B cell (primary cell): ENCODE measurements at regions not wholly inside any gene's neighbourhood (a gene's known extent, or its start where the extent isn't known, plus 50 kb on each side); places are given as distances from the start of the nearest gene placed in this dataset.

Experiments
- ATAC-seq: fragments of 200-7000 bp; cut with Tn5 transposase; one replicate; pipeline ENCODE4 v1.10.0; 2021; ENCODE audit warnings: low read depth, mild to moderate bottlenecking, moderate number of reproducible peaks, moderate library complexity
- CTCF ChIA-PET: fragments of 350-600 bp; sonication (Branson Sonifier 250); formaldehyde crosslinking; loops from one replicate; lab custom pipeline; 2021; ENCODE audit warnings: antibody characterized with exemption, inconsistent platforms; lab: Charles Lee
- POLR2A ChIA-PET: fragments of 350-600 bp; sonication (Branson Sonifier 250); formaldehyde crosslinking; loops from one replicate; lab custom pipeline; 2021; ENCODE audit warnings: antibody characterized with exemption; lab: Charles Lee
- DNase-seq: peaks from one replicate; pipeline ENCODE4 v3.0.0; 2013
- H2AFZ ChIP-seq: 2 replicates; pipeline ENCODE4 v1.6.1; 2012; ENCODE audit warnings: mild to moderate bottlenecking, low read depth, low read length; ENCODE audit not compliant: insufficient read depth, poor library complexity, severe bottlenecking
- H3K27ac ChIP-seq, 2 donors: 1 replicate in 1 of 2; 2 replicates in 1 of 2; pipeline ENCODE4 v1.5.1; 2012 to 2013; ENCODE audit warnings: low read length in 2 of 2, mild to moderate bottlenecking in 2 of 2, moderate library complexity in 1 of 2
- H3K27me3 ChIP-seq, 4 experiments: fragments of 200-600 bp in 1 of 4; sonication (generic) in 1 of 4; replicated peaks in 1 of 4; 1 replicate in 2 of 4; 2 replicates in 2 of 4; pipeline versions ENCODE4 v1.6.1 to v1.7.0; 2013 to 2016; ENCODE audit warnings: low read length in 3 of 4, mild to moderate bottlenecking in 2 of 4, mixed read lengths in 1 of 4, moderate library complexity in 1 of 4; ENCODE audit not compliant: insufficient read depth in 4 of 4, control insufficient read depth in 3 of 4; ENCODE audit errors: control extremely low read depth in 1 of 4
- H3K36me3 ChIP-seq, 2 experiments: replicated peaks in 1 of 2; 1 replicate in 1 of 2; 2 replicates in 1 of 2; pipeline versions ENCODE4 v1.6.1 to v1.7.1; 2013; ENCODE audit warnings: low read length in 1 of 2; ENCODE audit not compliant: insufficient read depth in 2 of 2, control insufficient read depth in 1 of 2; ENCODE audit errors: control extremely low read depth in 1 of 2, extremely low read depth in 1 of 2
- H3K4me1 ChIP-seq, 2 donors: fragments of 200-600 bp in 1 of 2; sonication (generic) in 1 of 2; 1 replicate in 1 of 2; 2 replicates in 1 of 2; pipeline versions ENCODE4 v1.5.1 to v1.6.1; 2013 to 2017; ENCODE audit warnings: low read length in 2 of 2; ENCODE audit not compliant: control insufficient read depth in 2 of 2, insufficient read depth in 2 of 2
- H3K4me2 ChIP-seq: replicated peaks from 2 replicates; pipeline ENCODE3; 2012; ENCODE audit warnings: mild to moderate bottlenecking, low read depth, low read length; ENCODE audit not compliant: poor library complexity, severe bottlenecking
- H3K4me3 ChIP-seq, 5 experiments: fragments of 200-600 bp in 1 of 5; sonication (generic) in 1 of 5; 1 replicate in 3 of 5; 2 replicates in 2 of 5; pipeline versions ENCODE4 v1.5.1 to v1.7.0; 2011 to 2016; ENCODE audit warnings: low read length in 4 of 5, mild to moderate bottlenecking in 4 of 5, low read depth in 2 of 5, control low read depth in 1 of 5, moderate library complexity in 1 of 5; ENCODE audit not compliant: insufficient read depth in 1 of 5; ENCODE audit errors: control extremely low read depth in 1 of 5, extremely low read depth in 1 of 5
- H3K79me2 ChIP-seq: fragments of 200-600 bp; sonication (generic); one replicate; pipeline ENCODE4 v1.6.0; 2016; ENCODE audit warnings: low read length; ENCODE audit not compliant: control insufficient read depth, insufficient read depth
- H3K9ac ChIP-seq: fragments of 200-600 bp; sonication (generic); 2 replicates; pipeline ENCODE4 v1.6.1; 2017; ENCODE audit warnings: mild to moderate bottlenecking, low read length, moderate library complexity
- H3K9me3 ChIP-seq, 3 donors: one replicate each; pipeline versions ENCODE4 v1.6.1 to v1.7.1; 2013; ENCODE audit warnings: low read length in 2 of 3; ENCODE audit not compliant: control insufficient read depth in 2 of 3, insufficient read depth in 1 of 3; ENCODE audit errors: control extremely low read depth in 1 of 3
- H4K20me1 ChIP-seq: 2 replicates; pipeline ENCODE4 v1.6.0; 2012; ENCODE audit warnings: mild to moderate bottlenecking, low read length; ENCODE audit not compliant: insufficient read depth, control insufficient read depth, poor library complexity, severe bottlenecking
- H3K27ac Mint-ChIP-seq: one replicate; pipeline ENCODE4 v1.8.0; 2021; ENCODE audit warnings: mixed read lengths
- H3K27me3 Mint-ChIP-seq: one replicate; pipeline ENCODE4 v1.8.0; 2021; ENCODE audit warnings: mixed read lengths
- H3K4me1 Mint-ChIP-seq: one replicate; pipeline ENCODE4 v1.8.0; 2021; ENCODE audit warnings: mixed read lengths
- H3K4me3 Mint-ChIP-seq: one replicate; pipeline ENCODE4 v1.8.0; 2021; ENCODE audit warnings: mixed read lengths
- H3K9me3 Mint-ChIP-seq: one replicate; pipeline ENCODE4 v1.8.0; 2022; ENCODE audit warnings: mixed read lengths; ENCODE audit not compliant: insufficient read depth
- CTCF ChIP-seq: fragments of 200-600 bp; IDR thresholded peaks from one replicate; pipeline ENCODE4 v1.8.0; 2022; ENCODE audit warnings: antibody characterized with exemption, mild to moderate bottlenecking
- EZH2 ChIP-seq: IDR thresholded peaks from 2 replicates; pipeline ENCODE4 v1.6.1; 2012; ENCODE audit warnings: borderline replicate concordance, low read depth, mild to moderate bottlenecking, moderate library complexity, low read length; ENCODE audit not compliant: insufficient read depth, poor library complexity, severe bottlenecking
- WGBS: methylation state at CpG from one replicate; pipeline ENCODE4 v1.1.5; 2013; ENCODE audit warnings: missing lambda C conversion rate; ENCODE audit not compliant: insufficient coverage; 5-methylcytosine and 5-hydroxymethylcytosine counted together
- intact Hi-C: fragments of 100-400 bp; cut with micrococcal nuclease; formaldehyde crosslinking; loops from one replicate; pipeline ENCODE4 v1.10.0; 2022

GRCh38 chr11:13119941-13120520 is 110.9 kb downstream of the RASSF10 start:
- CTCF ChIA-PET = no interaction called here
- H3K4me3 ChIP-seq = no peak overlapping the region
- peaks cover 41% of the 10 kb centered on the region for H3K27me3 Mint-ChIP-seq

GRCh38 chr11:13120691-13121090 is 111.6 kb downstream of the RASSF10 start:
- Histone ChIP-seq H3K4me2 (no peak overlapping the region), H3K4me1 (no peaks in the 10 kb centered on the region), H2AFZ (no peak overlapping the region), H3K27me3 (no peaks in the 10 kb centered on the region), H3K9me3 (no peaks in the 10 kb centered on the region), H3K9ac (no peak overlapping the region), H3K79me2 (no peaks in the 10 kb centered on the region), H3K4me3 (no peak overlapping the region), H3K27ac (no peak overlapping the region), H4K20me1 (no peaks in the 10 kb centered on the region), H3K36me3 (no peaks in the 10 kb centered on the region)
- intact Hi-C loops = no loop called here
- Mint-ChIP-seq H3K4me3 (no peak overlapping the region), H3K27me3 (peaks cover 41% of the 10 kb centered on the region), H3K9me3 (no peaks in the 10 kb centered on the region), H3K27ac (no peak overlapping the region), H3K4me1 (no peaks in the 10 kb centered on the region)
- POLR2A ChIA-PET = no interaction called here
- no peak for DNase-seq
- CTCF ChIA-PET = no interaction called here
- TF ChIP-seq EZH2 (no peak), CTCF (no peak)
- ATAC-seq = no peak
- WGBS = no CpG with 5 or more reads among the region's 3 CpGs

More at GRCh38 chr11:13119941-13120520, 110.9 kb downstream of the RASSF10 start:
- no peak overlapping the region for H3K27ac Mint-ChIP-seq
- no peak overlapping the region for H3K4me3 Mint-ChIP-seq
- no peak overlapping the region for H3K9ac ChIP-seq
- intact Hi-C loops = no loop called here
- no peaks in the 10 kb centered on the region for H3K27me3 ChIP-seq
- H4K20me1 ChIP-seq = no peaks in the 10 kb centered on the region
- no peaks in the 10 kb centered on the region for H3K9me3 Mint-ChIP-seq
- no peak for DNase-seq
- H3K79me2 ChIP-seq = no peaks in the 10 kb centered on the region
- H2AFZ ChIP-seq = no peak overlapping the region
- TF ChIP-seq CTCF (no peak), EZH2 (no peak)
- WGBS = 100% methylated on average over 1 of the region's 1 CpG
- no peaks in the 10 kb centered on the region for H3K36me3 ChIP-seq
- POLR2A ChIA-PET = no interaction called here
- H3K4me1 ChIP-seq = no peaks in the 10 kb centered on the region
- H3K9me3 ChIP-seq = no peaks in the 10 kb centered on the region
- H3K4me2 ChIP-seq = no peak overlapping the region
- no peaks in the 10 kb centered on the region for H3K4me1 Mint-ChIP-seq
- H3K27ac ChIP-seq = no peak overlapping the region
- no peak for ATAC-seq
